ENCODE measurements at regions not wholly inside any gene's neighbourhood (a gene's known extent, or its start where the extent isn't known, plus 50 kb on each side); places are given as distances from the start of the nearest gene placed in this dataset.
"Not testable (repeated sequence)": the region's sequence is repeated elsewhere in the genome, so short reads cannot be mapped to it uniquely, and the experiment has no call there.

- DNase-seq (ENCODE audit: extremely low read depth, insufficient read length), result no peak
- Histone ChIP-seq H3K27me3 (replicated peaks; ENCODE audit: control insufficient read depth, insufficient read depth, low read length) (no peaks in the 10 kb centered on the region), H3K4me3 (replicated peaks; ENCODE audit: low read depth, low read length) (no peak overlapping the region), H3K36me3 (ENCODE audit: control insufficient read depth, insufficient read depth, low read length) (no peaks in the 10 kb centered on the region)
- no peak for TF ChIP-seq CTCF (IDR thresholded peaks at IDR 0.05; ENCODE audit: insufficient read depth, low read length, poor library complexity, severe bottlenecking)
Measured at GRCh38 chr14:98218218-98218617, 1053.8 kb downstream of the BCL11B start.

- no peak for TF ChIP-seq CTCF (IDR thresholded peaks at IDR 0.05; ENCODE audit: insufficient read depth, low read length, poor library complexity, severe bottlenecking)
- DNase-seq (ENCODE audit: extremely low read depth, insufficient read length), result no peak
- H3K27me3 ChIP-seq (replicated peaks; ENCODE audit: control insufficient read depth, insufficient read depth, low read length), result no peaks in the 10 kb centered on the region
- no peak overlapping the region for H3K4me3 ChIP-seq (replicated peaks; ENCODE audit: low read depth, low read length)
- no peaks in the 10 kb centered on the region for H3K36me3 ChIP-seq (ENCODE audit: control insufficient read depth, insufficient read depth, low read length)
Measured at GRCh38 chr14:98219638-98220037, 1052.4 kb downstream of the BCL11B start.

- Histone ChIP-seq H3K4me3 (replicated peaks; ENCODE audit: low read depth, low read length) (no peak overlapping the region), H3K36me3 (ENCODE audit: control insufficient read depth, insufficient read depth, low read length) (no peaks in the 10 kb centered on the region), H3K27me3 (replicated peaks; ENCODE audit: control insufficient read depth, insufficient read depth, low read length) (no peaks in the 10 kb centered on the region)
- no peak for TF ChIP-seq CTCF (IDR thresholded peaks at IDR 0.05; ENCODE audit: insufficient read depth, low read length, poor library complexity, severe bottlenecking)
- DNase-seq (ENCODE audit: extremely low read depth, insufficient read length), result no peak
Measured at GRCh38 chr14:98223106-98223505, 1048.9 kb downstream of the BCL11B start.

- H3K4me3 ChIP-seq (replicated peaks; ENCODE audit: low read depth, low read length), result not testable (repeated sequence)
Measured at GRCh38 chr14:98223710-98224109, 1048.3 kb downstream of the BCL11B start.

GRCh38 chr14:98226411-98226810 lies 1045.6 kb downstream of the BCL11B start:
- no peak for DNase-seq (ENCODE audit: extremely low read depth, insufficient read length)
- Histone ChIP-seq H3K27me3 (replicated peaks; ENCODE audit: control insufficient read depth, insufficient read depth, low read length) (no peaks in the 10 kb centered on the region), H3K4me3 (replicated peaks; ENCODE audit: low read depth, low read length) (no peak overlapping the region), H3K36me3 (ENCODE audit: control insufficient read depth, insufficient read depth, low read length) (no peaks in the 10 kb centered on the region)
- no peak for TF ChIP-seq CTCF (IDR thresholded peaks at IDR 0.05; ENCODE audit: insufficient read depth, low read length, poor library complexity, severe bottlenecking)

More at GRCh38 chr14:98223710-98224109, 1048.3 kb downstream of the BCL11B start:
- H3K27me3 ChIP-seq (replicated peaks; ENCODE audit: control insufficient read depth, insufficient read depth, low read length); DNase-seq (ENCODE audit: extremely low read depth, insufficient read length); H3K36me3 ChIP-seq (ENCODE audit: control insufficient read depth, insufficient read depth, low read length): not testable (repeated sequence)

- no peak for TF ChIP-seq CTCF (IDR thresholded peaks at IDR 0.05; ENCODE audit: insufficient read depth, low read length, poor library complexity, severe bottlenecking)
- DNase-seq (ENCODE audit: extremely low read depth, insufficient read length), result peak; percentile 52
- no peak overlapping the region for H3K4me3 ChIP-seq (replicated peaks; ENCODE audit: low read depth, low read length)
- no peaks in the 10 kb centered on the region for H3K36me3 ChIP-seq (ENCODE audit: control insufficient read depth, insufficient read depth, low read length)
- H3K27me3 ChIP-seq (replicated peaks; ENCODE audit: control insufficient read depth, insufficient read depth, low read length), result no peaks in the 10 kb centered on the region
Measured at GRCh38 chr14:98227000-98227726, 1044.8 kb downstream of the BCL11B start.

Measured in GM06990 (cell line).